ENCODE measurements at regions not wholly inside any gene's neighbourhood (a gene's known extent, or its start where the extent isn't known, plus 50 kb on each side); places are given as distances from the start of the nearest gene placed in this dataset.

DNA sequence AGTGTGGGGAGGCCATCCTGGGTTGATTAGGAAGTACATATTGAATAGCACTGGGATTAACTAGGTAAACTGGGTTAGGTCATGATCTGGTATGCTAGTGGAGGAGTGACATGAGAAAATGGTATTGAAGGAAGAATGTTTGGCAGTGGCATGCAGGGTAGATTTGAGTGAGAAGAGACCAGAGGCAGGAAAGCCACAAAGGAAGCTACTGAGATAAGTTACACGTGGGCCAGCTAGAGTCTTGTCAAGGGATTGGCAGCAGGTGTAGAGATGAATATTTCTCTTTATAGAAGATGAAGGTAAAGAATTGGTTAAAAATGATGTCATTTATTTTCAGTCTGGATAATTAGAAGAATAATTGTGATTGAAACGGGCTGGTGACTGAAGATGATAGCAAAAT, 91.0 kb upstream of the TPRG1 start:
- H3K27ac Mint-ChIP-seq, result no peak overlapping the region
- Histone ChIP-seq H3K9me3 (replicated peaks in 1 of 2; ENCODE audit: control insufficient read depth in 1 of 2, insufficient read depth in 1 of 2, low read length in 2 of 2) (no peaks in the 10 kb centered on the region), H3K9ac (ENCODE audit: insufficient read depth, low read length, poor library complexity, severe bottlenecking) (no peak overlapping the region), H3K79me2 (ENCODE audit: insufficient read depth, low read length) (no peaks in the 10 kb centered on the region), H3K4me2 (replicated peaks; ENCODE audit: extremely low read depth, low read length, poor library complexity, severe bottlenecking) (no peak overlapping the region), H4K20me1 (ENCODE audit: insufficient read depth, low read length) (no peaks in the 10 kb centered on the region), H3K4me1 (ENCODE audit: control insufficient read depth in 1 of 2, insufficient read depth in 2 of 2, low read length in 2 of 2) (no peaks in the 10 kb centered on the region), H3K36me3 (replicated peaks in 1 of 2; ENCODE audit: control insufficient read depth in 1 of 2, insufficient read depth in 2 of 2, low read length in 2 of 2) (no peaks in the 10 kb centered on the region), H2AFZ (ENCODE audit: insufficient read depth, low read depth, low read length, poor library complexity, severe bottlenecking) (no peak overlapping the region), H3K27me3 (ENCODE audit: control insufficient read depth in 2 of 2, insufficient read depth in 2 of 2, low read length in 2 of 2) (no peaks in the 10 kb centered on the region), H3K4me3 (replicated peaks in 1 of 3; ENCODE audit: low read depth in 2 of 3, low read length in 3 of 3) (no peak overlapping the region), H3K27ac (ENCODE audit: low read depth in 1 of 2, low read length in 2 of 2) (no peak overlapping the region)
- intact Hi-C loops (cut with micrococcal nuclease), result no loop called here
- H3K4me3 Mint-ChIP-seq, result no peak overlapping the region
- H3K9me3 Mint-ChIP-seq, result peaks cover 0 to 4% (median 0%) of the 10 kb centered on the region in 7 donors
- H3K27me3 Mint-ChIP-seq (ENCODE audit: low read depth in 3 of 3), result peaks cover 1 to 3% (median 1%) of the 10 kb centered on the region in 3 donors
- no peaks in the 10 kb centered on the region for H3K4me1 Mint-ChIP-seq
- no peak for TF ChIP-seq CTCF (IDR thresholded peaks at IDR 0.05)
- DNase-seq, result no peak
- 42% methylated on average over 2 of the region's 2 CpGs for whole genome bisulfite sequencing (ENCODE audit: insufficient coverage)
- H3K36me3 Mint-ChIP-seq, result no peaks in the 10 kb centered on the region

- H3K27me3 ChIP-seq (ENCODE audit: control insufficient read depth in 2 of 2, insufficient read depth in 2 of 2, low read length in 2 of 2), result no peaks in the 10 kb centered on the region
- H3K4me1 Mint-ChIP-seq, result no peaks in the 10 kb centered on the region
- H3K4me2 ChIP-seq (replicated peaks; ENCODE audit: extremely low read depth, low read length, poor library complexity, severe bottlenecking), result no peak overlapping the region
- TF ChIP-seq CTCF (IDR thresholded peaks at IDR 0.05), result no peak
- intact Hi-C loops (cut with micrococcal nuclease), result no loop called here
- DNase-seq, result no peak
- H3K9ac ChIP-seq (ENCODE audit: insufficient read depth, low read length, poor library complexity, severe bottlenecking), result no peak overlapping the region
- peaks cover 1 to 3% (median 1%) of the 10 kb centered on the region in 3 donors for H3K27me3 Mint-ChIP-seq (ENCODE audit: low read depth in 3 of 3)
- no peaks in the 10 kb centered on the region for H3K9me3 ChIP-seq (replicated peaks in 1 of 2; ENCODE audit: control insufficient read depth in 1 of 2, insufficient read depth in 1 of 2, low read length in 2 of 2)
- H2AFZ ChIP-seq (ENCODE audit: insufficient read depth, low read depth, low read length, poor library complexity, severe bottlenecking), result no peak overlapping the region
- H3K4me1 ChIP-seq (ENCODE audit: control insufficient read depth in 1 of 2, insufficient read depth in 2 of 2, low read length in 2 of 2), result no peaks in the 10 kb centered on the region
- no peak overlapping the region for H3K27ac ChIP-seq (ENCODE audit: low read depth in 1 of 2, low read length in 2 of 2)
- H3K27ac Mint-ChIP-seq, result no peak overlapping the region
- WGBS (ENCODE audit: insufficient coverage), result 88% methylated on average over 4 of the region's 7 CpGs
- H3K36me3 Mint-ChIP-seq, result no peaks in the 10 kb centered on the region
- H4K20me1 ChIP-seq (ENCODE audit: insufficient read depth, low read length), result no peaks in the 10 kb centered on the region
- H3K79me2 ChIP-seq (ENCODE audit: insufficient read depth, low read length), result no peaks in the 10 kb centered on the region
- H3K4me3 Mint-ChIP-seq, result no peak overlapping the region
- H3K4me3 ChIP-seq (replicated peaks in 1 of 3; ENCODE audit: low read depth in 2 of 3, low read length in 3 of 3), result no peak overlapping the region
- H3K9me3 Mint-ChIP-seq, result peaks cover 0 to 11% (median 2%) of the 10 kb centered on the region in 7 donors
- no peaks in the 10 kb centered on the region for H3K36me3 ChIP-seq (replicated peaks in 1 of 2; ENCODE audit: control insufficient read depth in 1 of 2, insufficient read depth in 2 of 2, low read length in 2 of 2)
Observed at GRCh38 chr3:189082666-189083427, 88.9 kb upstream of the TPRG1 start.

Data from CD14-positive monocyte (primary cell).